K562 (cell line): ENCODE measurements at regions not wholly inside any gene's neighbourhood (a gene's known extent, or its start where the extent isn't known, plus 50 kb on each side); places are given as distances from the start of the nearest gene placed in this dataset.

Source experiments
- ATAC-seq: fragments of 200-7000 bp; cut with Tn5 transposase; 3 replicates; pipeline ENCODE4 v1.9.1; 2020; ENCODE audit warnings: moderate library complexity
- BruUV-seq: library from RNA; stranded (reverse); fragments of 400-500 nt; replicated peaks from 2 replicates; lab custom pipeline; 2021; lab: Mats Ljungman, UMichigan
- CTCF ChIA-PET: fragments of 300-600 bp; formaldehyde crosslinking; extraction: SDS; loops from one replicate; lab custom pipeline; 2021; ENCODE audit warnings: low intra/inter-chr PET ratio; lab: Yijun Ruan, JAX
- POLR2A ChIA-PET: fragments of 300-600, 350-650 bp; sonication (Branson Sonifier 250); formaldehyde crosslinking; extraction: SDS; loops from one replicate; lab custom pipeline; 2021; ENCODE audit warnings: antibody characterized with exemption, inconsistent platforms; lab: Yijun Ruan, JAX
- DNase-seq, 4 experiments: peaks; one replicate each; pipeline versions ENCODE4 v3.0.0 to v3.0.0-alpha.2; 2011 to 2018; ENCODE audit warnings: low spot score in 3 of 4, mixed read lengths in 3 of 4; ENCODE audit errors: extremely low read depth in 1 of 4
- FAIRE-seq: peaks from 2 replicates; lab custom pipeline; 2011; peaks lifted over from hg19 to GRCh38; lab: Jason Lieb, UNC
- H2AFZ ChIP-seq: 2 replicates; pipeline ENCODE4 v1.6.0; 2011; ENCODE audit warnings: low read depth, low read length, control low read depth, inconsistent platforms
- H3K27ac ChIP-seq: fragments of 200-600 bp; 3 replicates; pipeline ENCODE4 v1.8.0; 2011; ENCODE audit warnings: low read depth, mild to moderate bottlenecking, control low read depth, inconsistent platforms, low read length, moderate library complexity, mixed read lengths; ENCODE audit errors: extremely low read depth
- H3K27me3 ChIP-seq, 2 experiments: fragments of 300-600 bp in 1 of 2; 2 replicates in 1 of 2; 3 replicates in 1 of 2; pipeline versions ENCODE4 v1.6.0 to v1.8.0; 2011; ENCODE audit warnings: inconsistent platforms in 2 of 2, low read length in 2 of 2, mild to moderate bottlenecking in 1 of 2, mixed read lengths in 1 of 2, moderate library complexity in 1 of 2; ENCODE audit not compliant: control insufficient read depth in 2 of 2, insufficient read depth in 2 of 2
- H3K36me3 ChIP-seq: fragments of 300-600 bp; 3 replicates; pipeline ENCODE4 v1.8.0; 2011; ENCODE audit warnings: mild to moderate bottlenecking, low read length, inconsistent platforms; ENCODE audit not compliant: control insufficient read depth, insufficient read depth
- H3K4me1 ChIP-seq, 2 experiments: fragments of 200-600 bp in 1 of 2; replicated peaks in 1 of 2; 2 replicates in 1 of 2; 3 replicates in 1 of 2; pipeline versions ENCODE4 v1.5.1 to v1.8.0; 2011; ENCODE audit warnings: inconsistent platforms in 2 of 2, low read length in 2 of 2, mild to moderate bottlenecking in 1 of 2, mixed read lengths in 1 of 2, moderate library complexity in 1 of 2; ENCODE audit not compliant: control insufficient read depth in 2 of 2, insufficient read depth in 2 of 2
- H3K4me2 ChIP-seq: 2 replicates; pipeline ENCODE4 v1.6.1; 2011; ENCODE audit warnings: low read length, control low read depth, inconsistent platforms, mixed read lengths; ENCODE audit not compliant: insufficient read depth
- H3K4me3 ChIP-seq: fragments of 200-600 bp; sonication (generic), shearing (Covaris generic); 2 replicates; pipeline ENCODE4 v1.5.1; 2016; ENCODE audit warnings: control low read depth, inconsistent platforms
- H3K79me2 ChIP-seq: fragments of 200-600 bp; 3 replicates; pipeline ENCODE4 v1.8.0; 2011; ENCODE audit warnings: low read length, inconsistent platforms; ENCODE audit not compliant: control insufficient read depth, insufficient read depth
- H3K9ac ChIP-seq, 2 experiments: 2 replicates each; pipeline versions ENCODE4 v1.6.0 to v1.6.1; 2011; ENCODE audit warnings: low read depth in 2 of 2, low read length in 2 of 2, control low read depth in 1 of 2, inconsistent platforms in 1 of 2, mild to moderate bottlenecking in 1 of 2, mixed read lengths in 1 of 2; ENCODE audit not compliant: insufficient read depth in 1 of 2
- H3K9me1 ChIP-seq: one replicate; pipeline ENCODE4 v1.6.0; 2011; ENCODE audit warnings: inconsistent platforms, mild to moderate bottlenecking, low read length, moderate library complexity; ENCODE audit not compliant: control insufficient read depth, insufficient read depth
- H3K9me3 ChIP-seq: replicated peaks from 2 replicates; pipeline ENCODE4 v1.5.1; 2011; ENCODE audit warnings: low read depth, low read length, inconsistent platforms; ENCODE audit not compliant: control insufficient read depth, insufficient read depth
- H4K20me1 ChIP-seq: replicated peaks from 2 replicates; pipeline ENCODE4 v1.6.1; 2011; ENCODE audit warnings: low read length, inconsistent platforms, mixed read lengths; ENCODE audit not compliant: control insufficient read depth, insufficient read depth
- CLOCK ChIP-seq: fragments of 250-450 bp; sonication (Bioruptor Pico); IDR thresholded peaks from 2 replicates; pipeline ENCODE4 v1.4.0; 2020; ENCODE audit warnings: mild to moderate bottlenecking, moderate library complexity, borderline replicate concordance
- DPF2 ChIP-seq: fragments of 450-650 bp; IDR thresholded peaks from 2 replicates; pipeline ENCODE4 v1.6.1; 2016
- ESRRB ChIP-seq: fragments of 250-450 bp; sonication (Bioruptor Pico); IDR thresholded peaks from 2 replicates; pipeline ENCODE4 v1.5.0; 2020; ENCODE audit warnings: mild to moderate bottlenecking, moderate library complexity, borderline replicate concordance
- U2AF1 ChIP-seq: fragments of 200-400 bp; formaldehyde crosslinking; optimal IDR thresholded peaks from 2 replicates; pipeline ENCODE3; 2017; ENCODE audit warnings: mild to moderate bottlenecking, low read depth, low read length, moderate library complexity
- ZNF140 ChIP-seq: fragments of 250-450 bp; sonication (Bioruptor Pico); IDR thresholded peaks from 2 replicates; pipeline ENCODE4 v1.8.0; 2021; ENCODE audit warnings: moderate library complexity, mild to moderate bottlenecking, inconsistent platforms
- ZNF274 ChIP-seq: IDR thresholded peaks from 2 replicates; pipeline ENCODE4 v1.6.1; 2011; ENCODE audit warnings: low read depth, mild to moderate bottlenecking, low read length, moderate library complexity, borderline replicate concordance
- ZNF3 ChIP-seq: fragments of 250-450 bp; sonication (Bioruptor Pico); IDR thresholded peaks from 2 replicates; pipeline ENCODE4 v1.5.0; 2021; ENCODE audit warnings: mild to moderate bottlenecking, moderate library complexity
- ZNF740 ChIP-seq, 3 experiments: fragments of 200-800 bp in 1 of 3; sonication (Bioruptor generic) in 1 of 3; sonication (generic) in 1 of 3; formaldehyde crosslinking in 1 of 3; IDR thresholded peaks; 2 replicates each; pipeline versions ENCODE4 v1.6.1 to v1.8.0; 2016 to 2022; ENCODE audit warnings: mild to moderate bottlenecking in 2 of 3, missing compliant biosample characterization in 2 of 3, missing genetic modification characterization in 2 of 3, missing genetic modification reagents in 1 of 3
- ZNF766 ChIP-seq: fragments of 200-800 bp; sonication (Bioruptor generic); conservative IDR thresholded peaks from 2 replicates; pipeline ENCODE4 v1.6.1; 2016; ENCODE audit warnings: missing genetic modification characterization, missing compliant biosample characterization
- WGBS: fragments of 100-300 bp; shearing (Covaris generic); methylation state at CpG from one replicate; pipeline ENCODE4 v1.1.6; 2016; ENCODE audit warnings: low coverage, mixed read lengths; ENCODE audit not compliant: insufficient coverage; ENCODE audit errors: missing lambda C conversion rate; 5-methylcytosine and 5-hydroxymethylcytosine counted together
- in situ Hi-C: fragments of 300-500 bp; cut with MboI; formaldehyde crosslinking; loops from 4 replicates; pipeline ENCODE4 v1.15.0; 2018; ENCODE audit warnings: inconsistent platforms, mixed read lengths
- intact Hi-C: fragments of 100-400 bp; cut with micrococcal nuclease; formaldehyde crosslinking; loops from 2 replicates; pipeline ENCODE4 v1.14.2; 2022

- TF ChIP-seq ZNF740 (CRISPR knock-in tag; IDR thresholded peaks at IDR 0.05) = no peak
- TF ChIP-seq ZNF740 (tag; IDR thresholded peaks at IDR 0.05) = no peak
- TF ChIP-seq ZNF3 = no peak
- TF ChIP-seq U2AF1 = no peak
- TF ChIP-seq ZNF274 = no peak
- no peak for TF ChIP-seq ZNF140
- TF ChIP-seq, all 486 proteins: peak for 0
Measured at GRCh38 chr5:3661755-3662296, 66.2 kb downstream of the IRX1 start (continued).

DNA sequence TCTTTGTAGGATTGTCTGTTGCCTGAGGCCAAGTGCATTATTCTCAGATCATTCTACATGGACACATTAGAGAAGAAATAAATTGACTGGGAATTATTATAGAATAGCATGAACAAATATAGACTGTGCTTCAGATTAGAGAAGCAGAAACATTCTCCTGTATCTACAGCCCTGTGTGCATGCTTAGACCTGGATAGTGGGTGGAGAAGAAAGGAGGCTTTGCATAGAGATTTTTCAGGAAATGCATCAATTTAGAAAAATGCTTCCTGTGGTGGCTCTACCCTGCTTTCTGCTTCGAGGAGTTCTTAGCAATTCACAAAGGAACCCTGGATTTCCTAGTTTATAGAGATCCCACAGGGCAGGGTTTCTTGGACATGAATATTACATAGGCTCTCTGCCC lies 66.7 kb downstream of the IRX1 start:
- no peaks in the 10 kb centered on the region for H3K79me2 ChIP-seq
- intact Hi-C loops = no loop called here
- H3K4me2 ChIP-seq = no peak overlapping the region
- POLR2A ChIA-PET = no interaction called here
- FAIRE-seq (no peak), DNase-seq (no peak), ATAC-seq (no peak)
- WGBS = 0% methylated on average over 1 of the region's 1 CpG
- CTCF ChIA-PET = no interaction called here
- H2AFZ ChIP-seq = no peak overlapping the region
- no peaks in the 10 kb centered on the region for H3K36me3 ChIP-seq
- no peak overlapping the region for H3K27ac ChIP-seq
- no peaks in the 10 kb centered on the region for H3K4me1 ChIP-seq
- H3K9me3 ChIP-seq = no peaks in the 10 kb centered on the region
- TF ChIP-seq DPF2 (no peak), CLOCK (CRISPR knock-in tag) (no peak), ESRRB (CRISPR knock-in tag) (no peak), ZNF766 (no peak)
- H3K9ac ChIP-seq = no peak overlapping the region
- in situ Hi-C loops = no loop called here
- H3K9me1 ChIP-seq = no peaks in the 10 kb centered on the region
- no peaks in the 10 kb centered on the region for H4K20me1 ChIP-seq
- no peaks in the 10 kb centered on the region; a peak in 1 of 5 replicates for H3K27me3 ChIP-seq
- no TSS peak for BruUV-seq
- H3K4me3 ChIP-seq = no peak overlapping the region
